ENCODE measurements at regions not wholly inside any gene's neighbourhood (a gene's known extent, or its start where the extent isn't known, plus 50 kb on each side); places are given as distances from the start of the nearest gene placed in this dataset.

- TF ChIP-seq CTCF (IDR thresholded peaks at IDR 0.05): no peak
- TF ChIP-seq POLR2A (IDR thresholded peaks at IDR 0.05): no peak
These were observed 132.6 kb upstream of the ZNF236 start for GRCh38 chr18:76689646-76690264.

Measured in adrenal gland (tissue), 5 donors.